Esophagus squamous epithelium (tissue), 5 donors: ENCODE measurements at regions not wholly inside any gene's neighbourhood (a gene's known extent, or its start where the extent isn't known, plus 50 kb on each side); places are given as distances from the start of the nearest gene placed in this dataset.
"Not testable (repeated sequence)": the region's sequence is repeated elsewhere in the genome, so short reads cannot be mapped to it uniquely, and the experiment has no call there.

Experiments
- DNase-seq: peaks from one replicate; lab custom pipeline; 2025; lab: John Stamatoyannopoulos, UW
- H3K27ac ChIP-seq, 4 donors: fragments of 200-600 bp; sonication (generic); one replicate each; pipeline ENCODE4 v1.5.1; 2016 to 2019; ENCODE audit warnings: mild to moderate bottlenecking in 1 of 4
- H3K27me3 ChIP-seq, 4 donors: fragments of 200-600 bp; sonication (generic); 1 replicate in 3 of 4; 2 replicates in 1 of 4; pipeline versions ENCODE4 v1.5.1 to v1.6.0; 2017 to 2021; ENCODE audit warnings: antibody characterized with exemption in 1 of 4
- H3K36me3 ChIP-seq, 3 donors: fragments of 200-600 bp; sonication (generic); one replicate each; pipeline ENCODE4 v1.5.1; 2016 to 2019
- H3K4me1 ChIP-seq, 3 donors: fragments of 200-600 bp; sonication (generic); one replicate each; pipeline ENCODE4 v1.5.1; 2017 to 2019
- H3K4me3 ChIP-seq, 4 donors: fragments of 200-600 bp; sonication (generic); 1 replicate in 3 of 4; 2 replicates in 1 of 4; pipeline ENCODE4 v1.5.1; 2016 to 2019; ENCODE audit warnings: mild to moderate bottlenecking in 2 of 4, moderate library complexity in 1 of 4
- H3K9me3 ChIP-seq, 3 donors: fragments of 200-600 bp; sonication (generic); one replicate each; pipeline ENCODE4 v1.5.1; 2016 to 2019
- POLR2A ChIP-seq, 4 donors: fragments of 450-650 bp; IDR thresholded peaks; one replicate each; pipeline ENCODE4 v1.6.1; 2017; ENCODE audit warnings: antibody characterized with exemption in 4 of 4, mild to moderate bottlenecking in 4 of 4, moderate library complexity in 3 of 4
- WGBS, 2 donors: methylation state at CpG; one replicate each; pipeline ENCODE4 v1.1.5; 2018; 5-methylcytosine and 5-hydroxymethylcytosine counted together
- intact Hi-C: fragments of 100-400 bp; cut with DNase I; formaldehyde crosslinking; loops from one replicate; pipeline ENCODE4 v1.15.0; 2022
- TF ChIP-seq, protein P1 (sequence below), 6 experiments: fragments of 450-650 bp in 4 of 6; fragments of 200-600 bp in 2 of 6; sonication (generic) in 2 of 6; IDR thresholded peaks; one replicate each; pipeline ENCODE4 v1.5.1; 2016 to 2019; ENCODE audit warnings: antibody characterized with exemption in 6 of 6, mild to moderate bottlenecking in 4 of 6, moderate library complexity in 4 of 6
- donor health status: DM: yes; HTN: yes; CAD: no.

DNA sequence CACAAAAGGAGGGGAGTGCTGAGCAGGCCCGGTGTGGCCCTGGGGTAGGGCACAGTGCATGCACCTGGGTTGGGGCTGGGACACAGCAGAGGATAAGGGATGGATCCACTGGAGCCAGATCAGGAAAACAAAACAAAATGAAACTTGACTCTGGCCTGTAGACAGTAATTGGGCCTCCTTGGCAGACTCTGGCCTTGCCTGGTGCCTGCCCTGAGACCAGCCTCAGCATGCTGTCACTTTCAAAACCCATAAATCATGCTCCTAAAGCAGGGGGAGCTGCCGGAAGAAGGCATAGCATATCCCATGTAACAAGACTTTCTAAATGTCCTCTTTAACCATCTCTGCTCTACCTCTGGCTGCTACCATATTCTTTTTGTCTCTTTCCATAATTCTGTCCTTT lies 61.1 kb upstream of the IGFBP5 start:
- Histone ChIP-seq H3K27me3 (no peaks in the 10 kb centered on the region), H3K27ac (no peak overlapping the region), H3K4me1 (peaks cover 4 to 70% (median 14%) of the 10 kb centered on the region in 3 donors), H3K4me3 (no peak overlapping the region), H3K9me3 (no peaks in the 10 kb centered on the region), H3K36me3 (no peaks in the 10 kb centered on the region)
- no peak for DNase-seq
- intact Hi-C loops: no loop called here
- no peak for TF ChIP-seq POLR2A (IDR thresholded peaks at IDR 0.05)
- TF ChIP-seq, protein P1, sequence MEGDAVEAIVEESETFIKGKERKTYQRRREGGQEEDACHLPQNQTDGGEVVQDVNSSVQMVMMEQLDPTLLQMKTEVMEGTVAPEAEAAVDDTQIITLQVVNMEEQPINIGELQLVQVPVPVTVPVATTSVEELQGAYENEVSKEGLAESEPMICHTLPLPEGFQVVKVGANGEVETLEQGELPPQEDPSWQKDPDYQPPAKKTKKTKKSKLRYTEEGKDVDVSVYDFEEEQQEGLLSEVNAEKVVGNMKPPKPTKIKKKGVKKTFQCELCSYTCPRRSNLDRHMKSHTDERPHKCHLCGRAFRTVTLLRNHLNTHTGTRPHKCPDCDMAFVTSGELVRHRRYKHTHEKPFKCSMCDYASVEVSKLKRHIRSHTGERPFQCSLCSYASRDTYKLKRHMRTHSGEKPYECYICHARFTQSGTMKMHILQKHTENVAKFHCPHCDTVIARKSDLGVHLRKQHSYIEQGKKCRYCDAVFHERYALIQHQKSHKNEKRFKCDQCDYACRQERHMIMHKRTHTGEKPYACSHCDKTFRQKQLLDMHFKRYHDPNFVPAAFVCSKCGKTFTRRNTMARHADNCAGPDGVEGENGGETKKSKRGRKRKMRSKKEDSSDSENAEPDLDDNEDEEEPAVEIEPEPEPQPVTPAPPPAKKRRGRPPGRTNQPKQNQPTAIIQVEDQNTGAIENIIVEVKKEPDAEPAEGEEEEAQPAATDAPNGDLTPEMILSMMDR (IDR thresholded peaks at IDR 0.05): no peak
- 31 to 57% methylated on average over 2 of the region's 2 CpGs for WGBS, 2 donors

DNA sequence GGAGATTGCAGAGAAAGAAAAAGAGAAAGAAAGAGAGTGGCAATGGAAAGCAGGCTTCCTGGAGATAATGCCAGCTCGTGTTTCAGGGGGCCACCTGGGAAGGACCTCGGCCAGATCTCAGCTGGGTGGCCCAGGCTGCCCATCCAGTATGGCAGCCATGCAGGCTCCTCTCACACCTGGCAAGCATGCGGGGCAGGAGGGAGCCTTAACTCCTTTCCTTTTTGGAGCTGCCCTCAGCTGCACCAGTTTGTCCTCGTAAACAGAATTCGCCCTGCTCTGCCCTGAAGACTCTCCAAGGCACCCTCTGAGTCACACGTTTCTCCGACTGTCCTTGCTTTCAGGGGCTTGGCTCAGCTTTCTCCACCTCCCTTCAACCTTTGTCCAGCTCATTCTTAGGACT lies 59.5 kb upstream of the IGFBP5 start:
- Histone ChIP-seq H3K27me3 (no peaks in the 10 kb centered on the region), H3K27ac (no peak overlapping the region), H3K36me3 (no peaks in the 10 kb centered on the region), H3K4me1 (peaks cover 4 to 70% (median 14%) of the 10 kb centered on the region in 3 donors), H3K4me3 (no peak overlapping the region), H3K9me3 (no peaks in the 10 kb centered on the region)
- WGBS, 2 donors: 31 to 63% methylated on average over 6 to 7 of the region's 7 CpGs
- DNase-seq: no peak
- intact Hi-C loops: no loop called here
- TF ChIP-seq, protein P1 (IDR thresholded peaks at IDR 0.05): no peak
- TF ChIP-seq POLR2A (IDR thresholded peaks at IDR 0.05): no peak

DNA sequence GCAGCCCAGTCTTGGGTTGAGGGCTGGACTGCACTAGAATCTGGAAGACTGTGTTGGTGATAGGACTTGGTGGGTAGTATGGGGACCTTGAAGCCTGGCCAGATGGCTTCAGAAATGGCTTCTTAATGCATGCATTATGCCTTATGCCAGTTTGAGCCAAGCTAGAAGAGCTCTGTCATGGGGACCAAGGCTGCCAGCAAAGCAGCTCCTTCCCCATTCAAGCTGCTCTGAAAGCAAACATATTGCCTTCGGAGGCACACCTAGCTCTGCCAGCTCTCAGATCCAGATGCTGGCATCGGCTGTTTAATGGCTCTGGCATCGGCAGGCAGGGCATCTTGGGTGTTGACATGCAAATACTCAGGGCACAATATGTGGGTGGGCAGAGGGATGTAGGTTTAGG lies 59.0 kb upstream of the IGFBP5 start:
- H3K9me3 ChIP-seq: no peaks in the 10 kb centered on the region

DNA sequence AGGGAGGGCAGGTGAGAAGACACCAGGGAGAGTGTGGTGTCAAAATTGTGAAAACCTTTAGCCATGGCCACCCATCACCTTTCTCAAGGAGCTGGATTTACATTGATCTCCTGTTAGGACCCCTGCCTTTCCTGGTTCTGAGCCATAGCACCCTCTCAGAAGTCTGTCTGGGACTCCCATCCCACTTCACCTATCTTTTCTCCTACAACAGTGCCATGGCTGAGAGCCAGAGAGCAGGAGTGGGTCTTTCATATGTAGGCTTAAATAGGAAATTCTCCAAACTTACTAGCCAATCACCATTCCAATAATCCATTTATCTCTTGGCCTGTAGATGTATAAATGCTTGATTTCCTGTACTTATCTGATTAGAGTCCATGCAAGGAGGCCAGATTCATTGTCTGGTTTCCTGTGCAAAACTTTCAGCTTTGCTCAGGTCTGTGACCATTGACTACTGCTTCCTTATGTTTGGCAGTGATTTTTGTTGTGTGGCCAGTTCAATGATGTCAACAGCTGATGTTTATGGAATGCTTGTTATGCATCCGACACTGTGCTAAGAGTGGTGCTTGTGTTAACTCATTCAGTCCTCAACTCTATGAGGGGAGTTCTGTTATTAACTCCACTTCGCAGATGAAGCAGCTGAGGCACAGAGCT lies 57.6 kb upstream of the IGFBP5 start:
- no peak for DNase-seq
- intact Hi-C loops: no loop called here
- Histone ChIP-seq H3K36me3 (no peaks in the 10 kb centered on the region), H3K27ac (no peak overlapping the region), H3K27me3 (no peaks in the 10 kb centered on the region), H3K4me3 (no peak overlapping the region), H3K9me3 (no peaks in the 10 kb centered on the region), H3K4me1 (peaks cover 4 to 53% (median 14%) of the 10 kb centered on the region in 3 donors)
- 43 to 83% methylated on average over 1 of the region's 2 CpGs for WGBS, 2 donors
- TF ChIP-seq POLR2A (IDR thresholded peaks at IDR 0.05): no peak
- TF ChIP-seq, protein P1 (IDR thresholded peaks at IDR 0.05): no peak

More for the DNA sequence above, 59.0 kb upstream of the IGFBP5 start:
- no peak for DNase-seq
- TF ChIP-seq POLR2A (IDR thresholded peaks at IDR 0.05): no peak
- TF ChIP-seq, protein P1 (IDR thresholded peaks at IDR 0.05): no peak
- intact Hi-C loops: no loop called here
- Histone ChIP-seq H3K4me3 (no peak overlapping the region), H3K27ac (no peak overlapping the region), H3K36me3 (no peaks in the 10 kb centered on the region), H3K4me1 (peaks cover 4 to 65% (median 14%) of the 10 kb centered on the region in 3 donors), H3K27me3 (no peaks in the 10 kb centered on the region)
- WGBS, 2 donors: 56% methylated on average over 3 of the region's 3 CpGs; no CpG with 5 or more reads in 1 of the 2 donors

DNA sequence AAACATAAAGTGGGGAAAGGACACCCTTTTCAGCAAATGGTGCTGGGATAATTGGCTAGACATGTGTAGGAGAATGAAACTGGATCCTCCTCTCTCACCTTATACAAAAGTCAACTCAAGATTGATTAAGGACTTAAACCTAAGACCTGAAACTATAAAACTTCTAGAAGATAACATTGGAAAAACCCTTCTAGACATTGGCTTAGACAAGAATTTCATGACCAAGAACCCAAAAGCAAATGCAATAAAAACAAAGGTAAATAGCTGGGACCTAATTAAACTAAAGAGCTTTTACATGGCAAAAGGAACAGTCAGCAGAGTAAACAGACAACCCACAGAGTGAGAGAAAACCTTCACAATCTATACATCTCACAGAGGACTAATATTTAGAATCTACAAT lies 55.4 kb upstream of the IGFBP5 start:
- H3K4me1 ChIP-seq: peaks cover 0 to 42% (median 20%) of the 10 kb centered on the region in 3 donors
- H3K27ac ChIP-seq, H3K4me3 ChIP-seq, intact Hi-C loops, DNase-seq, H3K9me3 ChIP-seq, H3K36me3 ChIP-seq, H3K27me3 ChIP-seq: not testable (repeated sequence)

DNA sequence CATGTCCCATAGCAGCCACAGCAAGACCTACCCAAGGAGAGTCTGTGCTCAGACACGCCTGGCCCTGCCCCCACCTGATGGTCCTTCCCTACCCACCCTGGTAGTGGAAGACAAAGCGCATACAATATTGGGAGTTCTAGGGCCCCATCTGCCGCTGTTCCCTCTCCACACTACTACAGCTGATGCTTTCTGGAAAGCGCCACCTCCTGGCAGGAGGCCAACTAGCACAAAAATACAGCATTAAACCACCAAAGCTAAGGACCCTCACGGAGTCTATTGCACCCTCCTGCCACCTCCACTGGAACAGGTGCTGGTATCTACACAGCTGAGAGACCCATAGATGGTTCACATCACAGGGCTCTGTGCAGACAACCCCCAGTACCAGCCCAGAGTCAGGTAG lies 50.9 kb upstream of the IGFBP5 start:
- H3K36me3 ChIP-seq, H3K9me3 ChIP-seq, H3K4me3 ChIP-seq, intact Hi-C loops, H3K27ac ChIP-seq, H3K27me3 ChIP-seq, DNase-seq: not testable (repeated sequence)
- WGBS, 2 donors: 63 to 71% methylated on average over 1 to 2 of the region's 5 CpGs
- H3K4me1 ChIP-seq: peaks cover 0 to 22% (median 12%) of the 10 kb centered on the region in 3 donors
